ENCODE measurements at regions not wholly inside any gene's neighbourhood (a gene's known extent, or its start where the extent isn't known, plus 50 kb on each side); places are given as distances from the start of the nearest gene placed in this dataset.

- TF ChIP-seq CSRNP3 (CRISPR knock-in tag; IDR thresholded peaks at IDR 0.05) (no peak), ZNF70 (CRISPR knock-in tag; IDR thresholded peaks at IDR 0.05) (no peak), OSR1 (CRISPR knock-in tag; IDR thresholded peaks at IDR 0.05) (no peak), ZNF8 (CRISPR knock-in tag; IDR thresholded peaks at IDR 0.05) (no peak), TCF4 (CRISPR knock-in tag; IDR thresholded peaks at IDR 0.05; ENCODE audit: borderline replicate concordance) (no peak), TSHZ2 (CRISPR knock-in tag; IDR thresholded peaks at IDR 0.05) (no peak)
Observed at GRCh38 chr18:1481577-1481976, 576.9 kb downstream of the ADCYAP1 start.

Data from SK-N-SH treated with all-trans-retinoic acid at 6 μM for 48 hours (cell line).